PC-3 (cell line): ENCODE measurements at regions not wholly inside any gene's neighbourhood (a gene's known extent, or its start where the extent isn't known, plus 50 kb on each side); places are given as distances from the start of the nearest gene placed in this dataset.

Experiments used
- ATAC-seq: fragments of 200-7000 bp; cut with Tn5 transposase; 2 replicates; pipeline ENCODE4 v1.9.1; 2020; ENCODE audit warnings: mild to moderate bottlenecking, moderate library complexity
- BruUV-seq: library from RNA; stranded (reverse); fragments of 400-500 nt; replicated peaks from 2 replicates; lab custom pipeline; 2021; lab: Mats Ljungman, UMichigan
- CTCF ChIA-PET: fragments of 300-600 bp; sonication (Branson Sonifier 250); formaldehyde crosslinking; loops from one replicate; lab custom pipeline; 2022; ENCODE audit warnings: antibody characterized with exemption; lab: Charles Lee
- POLR2A ChIA-PET: fragments of 300-600 bp; sonication (Branson Sonifier 250); formaldehyde crosslinking; loops from one replicate; lab custom pipeline; 2022; ENCODE audit warnings: antibody characterized with exemption; ENCODE audit not compliant: unreplicated experiment; lab: Charles Lee
- DNase-seq: peaks from one replicate; pipeline ENCODE4 v3.0.0-alpha.2; 2015
- H2AFZ ChIP-seq: fragments of 300-600 bp; sonication (generic); 2 replicates; pipeline ENCODE4 v1.6.0; 2016; ENCODE audit warnings: antibody characterized with exemption, low read length
- H3F3A ChIP-seq: fragments of 300-600 bp; sonication (generic); one replicate; pipeline ENCODE4 v1.6.0; 2017; ENCODE audit warnings: antibody characterized with exemption, low read length, control low read depth, mild to moderate bottlenecking; ENCODE audit not compliant: unreplicated experiment
- H3K27ac ChIP-seq: fragments of 300-600 bp; sonication (generic); 2 replicates; pipeline ENCODE4 v1.5.1; 2016; ENCODE audit warnings: mild to moderate bottlenecking, low read length
- H3K27me3 ChIP-seq: fragments of 300-600 bp; sonication (generic); 2 replicates; pipeline ENCODE4 v1.6.1; 2016; ENCODE audit warnings: low read length, mixed read lengths
- H3K36me3 ChIP-seq: fragments of 300-600 bp; sonication (generic); 2 replicates; pipeline ENCODE4 v1.6.1; 2016; ENCODE audit warnings: low read depth, mixed run types, low read length, mixed read lengths
- H3K4me1 ChIP-seq: fragments of 300-600 bp; sonication (generic); 2 replicates; pipeline ENCODE4 v1.5.1; 2016; ENCODE audit warnings: low read length; ENCODE audit not compliant: insufficient read depth
- H3K4me2 ChIP-seq: fragments of 300-600 bp; sonication (generic); 2 replicates; pipeline ENCODE4 v1.6.0; 2016; ENCODE audit warnings: low read length
- H3K4me3 ChIP-seq: fragments of 300-600 bp; sonication (generic); 2 replicates; pipeline ENCODE4 v1.5.1; 2016; ENCODE audit warnings: mild to moderate bottlenecking, low read length, mixed read lengths
- H3K79me2 ChIP-seq: fragments of 300-600 bp; sonication (generic); 2 replicates; pipeline ENCODE4 v1.6.1; 2017; ENCODE audit warnings: low read length, mixed read lengths
- H3K9ac ChIP-seq: fragments of 300-600 bp; sonication (generic); 2 replicates; pipeline ENCODE4 v1.6.0; 2016; ENCODE audit warnings: mild to moderate bottlenecking, low read length
- H3K9me2 ChIP-seq: fragments of 300-600 bp; sonication (generic); replicated peaks from 2 replicates; pipeline ENCODE4 v1.6.1; 2016; ENCODE audit warnings: mixed run types, low read length, mixed read lengths
- H3K9me3 ChIP-seq: fragments of 300-600 bp; sonication (generic); 2 replicates; pipeline ENCODE4 v1.6.1; 2016; ENCODE audit warnings: low read length, mixed read lengths
- H4K20me1 ChIP-seq: fragments of 300-600 bp; sonication (generic); 2 replicates; pipeline ENCODE4 v1.6.1; 2016; ENCODE audit warnings: low read length, mixed read lengths
- EZH2 ChIP-seq: fragments of 300-600 bp; sonication (generic); IDR thresholded peaks from one replicate; pipeline ENCODE4 v1.6.1; 2017; ENCODE audit warnings: antibody characterized with exemption, mild to moderate bottlenecking, low read length; ENCODE audit not compliant: unreplicated experiment
- EZH2phosphoT487 ChIP-seq: fragments of 300-600 bp; sonication (generic); IDR thresholded peaks from 2 replicates; pipeline ENCODE4 v1.6.1; 2018; ENCODE audit warnings: mild to moderate bottlenecking, antibody characterized with exemption, low read length, borderline replicate concordance
- intact Hi-C: fragments of 100-400 bp; cut with micrococcal nuclease; formaldehyde crosslinking; loops from 2 replicates; pipeline ENCODE4 v1.9.0; 2023
- TF ChIP-seq, protein P1 (sequence below): fragments of 300-600 bp; sonication (generic); conservative IDR thresholded peaks from 2 replicates; pipeline ENCODE4 v1.5.1; 2017; ENCODE audit warnings: antibody characterized with exemption, low read depth, mild to moderate bottlenecking, low read length

- no peaks in the 10 kb centered on the region for H3K79me2 ChIP-seq
- no peak overlapping the region for H3K4me3 ChIP-seq
- H3K27ac ChIP-seq = no peak overlapping the region
- intact Hi-C loops = no loop called here
- H3K27me3 ChIP-seq = peaks cover 34% of the 10 kb centered on the region
- no peaks in the 10 kb centered on the region for H3K9me3 ChIP-seq
- no peaks in the 10 kb centered on the region for H3K9me2 ChIP-seq
- H3K36me3 ChIP-seq = no peaks in the 10 kb centered on the region
- H3K9ac ChIP-seq = no peak overlapping the region
- no peak for DNase-seq
- H3K4me2 ChIP-seq = no peak overlapping the region
- POLR2A ChIA-PET = no interaction called here
- peaks cover 2% of the 10 kb centered on the region; the same call in 1 of the 2 replicates for H3K4me1 ChIP-seq
- CTCF ChIA-PET = no interaction called here
- H3F3A ChIP-seq = no peaks in the 10 kb centered on the region
- H4K20me1 ChIP-seq = no peaks in the 10 kb centered on the region
- ATAC-seq = no peak
- BruUV-seq = no TSS peak
- no peak for TF ChIP-seq EZH2phosphoT487
- TF ChIP-seq, protein P1, sequence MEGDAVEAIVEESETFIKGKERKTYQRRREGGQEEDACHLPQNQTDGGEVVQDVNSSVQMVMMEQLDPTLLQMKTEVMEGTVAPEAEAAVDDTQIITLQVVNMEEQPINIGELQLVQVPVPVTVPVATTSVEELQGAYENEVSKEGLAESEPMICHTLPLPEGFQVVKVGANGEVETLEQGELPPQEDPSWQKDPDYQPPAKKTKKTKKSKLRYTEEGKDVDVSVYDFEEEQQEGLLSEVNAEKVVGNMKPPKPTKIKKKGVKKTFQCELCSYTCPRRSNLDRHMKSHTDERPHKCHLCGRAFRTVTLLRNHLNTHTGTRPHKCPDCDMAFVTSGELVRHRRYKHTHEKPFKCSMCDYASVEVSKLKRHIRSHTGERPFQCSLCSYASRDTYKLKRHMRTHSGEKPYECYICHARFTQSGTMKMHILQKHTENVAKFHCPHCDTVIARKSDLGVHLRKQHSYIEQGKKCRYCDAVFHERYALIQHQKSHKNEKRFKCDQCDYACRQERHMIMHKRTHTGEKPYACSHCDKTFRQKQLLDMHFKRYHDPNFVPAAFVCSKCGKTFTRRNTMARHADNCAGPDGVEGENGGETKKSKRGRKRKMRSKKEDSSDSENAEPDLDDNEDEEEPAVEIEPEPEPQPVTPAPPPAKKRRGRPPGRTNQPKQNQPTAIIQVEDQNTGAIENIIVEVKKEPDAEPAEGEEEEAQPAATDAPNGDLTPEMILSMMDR = no peak
- TF ChIP-seq EZH2 = no peak
- H2AFZ ChIP-seq = no peak overlapping the region
Measured at GRCh38 chr6:169846286-169847056, 95.0 kb downstream of the ERMARD start.

DNA sequence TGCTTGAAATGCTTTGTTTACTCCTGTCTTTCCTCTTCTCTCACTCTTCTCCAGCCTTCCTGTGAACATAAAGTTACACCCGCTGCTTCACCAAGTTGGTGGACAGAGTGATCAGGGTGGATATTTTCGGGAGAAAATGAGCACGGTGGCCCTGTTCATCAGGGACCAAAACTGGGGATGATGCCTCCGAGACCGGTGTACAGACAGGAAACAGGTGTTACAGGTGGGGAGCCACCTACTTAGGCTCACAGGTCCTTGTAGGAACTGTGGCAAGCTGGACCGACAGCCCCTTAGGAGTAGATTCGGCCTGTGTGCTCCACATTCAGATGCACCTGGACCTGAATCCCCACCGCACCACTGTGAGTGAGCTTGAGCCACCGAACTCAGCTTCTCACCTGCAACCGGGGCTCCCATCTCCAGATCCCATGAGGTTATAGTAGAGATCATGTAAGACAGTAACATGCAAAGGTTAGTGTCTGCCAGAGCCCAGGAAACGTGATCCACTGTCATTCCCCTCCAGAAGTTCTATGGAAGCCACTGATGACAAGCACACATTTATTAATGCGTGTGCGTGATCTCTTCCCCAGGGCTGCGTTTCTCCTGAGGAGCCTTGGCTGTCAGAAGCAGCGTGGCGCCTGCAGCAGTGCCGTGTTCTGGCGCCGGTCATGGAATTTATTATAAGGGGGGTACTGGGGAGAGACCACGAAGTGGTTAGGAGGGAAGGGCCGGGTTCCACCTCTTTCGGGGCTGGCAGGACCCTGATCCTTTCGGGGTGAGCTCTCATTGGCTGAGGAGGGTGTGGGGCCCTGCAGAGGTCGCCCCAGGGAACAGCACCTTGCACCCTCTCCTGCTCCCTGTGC is 94.2 kb downstream of the ERMARD start:
- peaks cover 34% of the 10 kb centered on the region for H3K27me3 ChIP-seq
- DNase-seq = no peak
- no peak overlapping the region for H3K4me2 ChIP-seq
- no peak overlapping the region for H3K4me3 ChIP-seq
- no peaks in the 10 kb centered on the region for H3K79me2 ChIP-seq
- CTCF ChIA-PET = no interaction called here
- TF ChIP-seq EZH2 (no peak), EZH2phosphoT487 (no peak)
- TF ChIP-seq, protein P1 = no peak
- no peak for ATAC-seq
- POLR2A ChIA-PET = no interaction called here
- no peak overlapping the region for H3K9ac ChIP-seq
- no TSS peak for BruUV-seq
- no peaks in the 10 kb centered on the region for H4K20me1 ChIP-seq
- no peak overlapping the region for H2AFZ ChIP-seq
- H3K4me1 ChIP-seq = no peaks in the 10 kb centered on the region
- H3K36me3 ChIP-seq = no peaks in the 10 kb centered on the region
- H3K9me3 ChIP-seq = no peaks in the 10 kb centered on the region
- H3K9me2 ChIP-seq = no peaks in the 10 kb centered on the region
- no peak overlapping the region for H3K27ac ChIP-seq
- H3F3A ChIP-seq = no peaks in the 10 kb centered on the region
- intact Hi-C loops = no loop called here
